GM12865 (cell line): ENCODE measurements at regions not wholly inside any gene's neighbourhood (a gene's known extent, or its start where the extent isn't known, plus 50 kb on each side); places are given as distances from the start of the nearest gene placed in this dataset.

Experiments used
- DNase-seq: peaks from one replicate; pipeline ENCODE4 v3.0.0; 2010; ENCODE audit warnings: low read depth
- H3K4me3 ChIP-seq: 2 replicates; pipeline ENCODE4 v1.5.1; 2011; ENCODE audit warnings: mild to moderate bottlenecking, low read depth, low read length, control low read depth
- CTCF ChIP-seq: IDR thresholded peaks from 2 replicates; pipeline ENCODE4 v1.5.1; 2011; ENCODE audit warnings: low read length, control low read depth, low read depth, inconsistent platforms; ENCODE audit not compliant: insufficient read depth; ENCODE audit errors: missing control alignments

- H3K4me3 ChIP-seq = no peak overlapping the region
- no peak for DNase-seq
- TF ChIP-seq CTCF = no peak
These were observed 83.5 kb downstream of the TLR4 start for GRCh38 chr9:117787746-117788145.

- DNase-seq = no peak
- no peak for TF ChIP-seq CTCF
- H3K4me3 ChIP-seq = no peak overlapping the region
These were observed 91.1 kb downstream of the TLR4 start for GRCh38 chr9:117795271-117795670.

GRCh38 chr9:117796681-117797080, 92.5 kb downstream of the TLR4 start:
- no peak overlapping the region for H3K4me3 ChIP-seq
- TF ChIP-seq CTCF = no peak
- no peak for DNase-seq

- no peak for TF ChIP-seq CTCF
- no peak for DNase-seq
These were observed 96.2 kb downstream of the TLR4 start for GRCh38 chr9:117800389-117800788.

GRCh38 chr9:117809751-117810150, 105.5 kb downstream of the TLR4 start:
- no peak for DNase-seq
- no peak overlapping the region for H3K4me3 ChIP-seq
- TF ChIP-seq CTCF = no peak

More at GRCh38 chr9:117800389-117800788, 96.2 kb downstream of the TLR4 start:
- H3K4me3 ChIP-seq = no peak overlapping the region

GRCh38 chr9:117815315-117815714, 111.1 kb downstream of the TLR4 start:
- TF ChIP-seq CTCF = no peak
- DNase-seq = peak; percentile 36
- H3K4me3 ChIP-seq = no peak overlapping the region

GRCh38 chr9:117815948-117816347, 111.7 kb downstream of the TLR4 start:
- no peak for TF ChIP-seq CTCF

More at GRCh38 chr9:117815948-117816347, 111.7 kb downstream of the TLR4 start:
- no peak overlapping the region for H3K4me3 ChIP-seq
- no peak for DNase-seq
